ENCODE measurements at regions not wholly inside any gene's neighbourhood (a gene's known extent, or its start where the extent isn't known, plus 50 kb on each side); places are given as distances from the start of the nearest gene placed in this dataset.

- 69 to 75% methylated on average over 1 of the region's 1 CpG for WGBS, 2 donors
- no peaks in the 10 kb centered on the region for H3K27me3 ChIP-seq
- intact Hi-C loops (cut with DNase I; ENCODE audit: low total_unique reads), result no loop called here
Observed at GRCh38 chr14:21921453-21921852, 247.8 kb upstream of the OR4E1 start.

GRCh38 chr14:21917699-21918436 is 244.2 kb upstream of the OR4E1 start:
- peak; percentile 64 for DNase-seq
- WGBS, 2 donors, result 20 to 23% methylated on average over 4 of the region's 4 CpGs
- H3K4me3 ChIP-seq, result no peak overlapping the region

More at GRCh38 chr14:21921453-21921852, 247.8 kb upstream of the OR4E1 start:
- Histone ChIP-seq H3K27ac (no peak overlapping the region), H3K36me3 (ENCODE audit: low read depth, missing control alignments) (no peaks in the 10 kb centered on the region), H3K4me1 (no peaks in the 10 kb centered on the region), H3K4me3 (no peak overlapping the region), H3K9me3 (no peaks in the 10 kb centered on the region)
- TF ChIP-seq POLR2A (IDR thresholded peaks at IDR 0.05) (no peak), CTCF (IDR thresholded peaks at IDR 0.05) (no peak)
- no peak for DNase-seq

GRCh38 chr14:21915826-21916225 is 242.2 kb upstream of the OR4E1 start:
- DNase-seq, result no peak
- Histone ChIP-seq H3K27me3 (no peaks in the 10 kb centered on the region), H3K27ac (no peak overlapping the region), H3K36me3 (ENCODE audit: low read depth, missing control alignments) (no peaks in the 10 kb centered on the region), H3K4me3 (no peak overlapping the region), H3K9me3 (no peaks in the 10 kb centered on the region), H3K4me1 (no peaks in the 10 kb centered on the region)
- intact Hi-C loops (cut with DNase I; ENCODE audit: low total_unique reads), result no loop called here
- 67 to 83% methylated on average over 2 of the region's 2 CpGs for WGBS, 2 donors
- TF ChIP-seq POLR2A (IDR thresholded peaks at IDR 0.05), result no peak
- no peak for TF ChIP-seq CTCF (IDR thresholded peaks at IDR 0.05)

More at GRCh38 chr14:21917699-21918436, 244.2 kb upstream of the OR4E1 start:
- Histone ChIP-seq H3K27ac (no peak overlapping the region), H3K9me3 (no peaks in the 10 kb centered on the region), H3K4me1 (no peaks in the 10 kb centered on the region), H3K27me3 (no peaks in the 10 kb centered on the region), H3K36me3 (ENCODE audit: low read depth, missing control alignments) (no peaks in the 10 kb centered on the region)
- intact Hi-C loops (cut with DNase I; ENCODE audit: low total_unique reads), result no loop called here
- TF ChIP-seq POLR2A (IDR thresholded peaks at IDR 0.05) (no peak), CTCF (IDR thresholded peaks at IDR 0.05) (peak in 2 of 3 experiments; percentile 9 to 57)

- H3K27ac ChIP-seq, result no peak overlapping the region
- H3K27me3 ChIP-seq, result no peaks in the 10 kb centered on the region
- TF ChIP-seq POLR2A (IDR thresholded peaks at IDR 0.05) (no peak), CTCF (IDR thresholded peaks at IDR 0.05) (peak in 2 of 3 experiments; percentile 39 to 54)
- no peaks in the 10 kb centered on the region for H3K4me1 ChIP-seq
- intact Hi-C loops (cut with DNase I; ENCODE audit: low total_unique reads), result no loop called here
- H3K4me3 ChIP-seq, result no peak overlapping the region
- H3K36me3 ChIP-seq (ENCODE audit: low read depth, missing control alignments), result no peaks in the 10 kb centered on the region
- H3K9me3 ChIP-seq, result no peaks in the 10 kb centered on the region
- DNase-seq, result peak; percentile 85
- 8 to 9% methylated on average over 6 of the region's 6 CpGs for WGBS, 2 donors
Observed at GRCh38 chr14:21913759-21914158, 240.1 kb upstream of the OR4E1 start.

GRCh38 chr14:21912367-21912766 is 238.7 kb upstream of the OR4E1 start:
- Histone ChIP-seq H3K9me3 (no peaks in the 10 kb centered on the region), H3K27ac (no peak overlapping the region), H3K27me3 (no peaks in the 10 kb centered on the region), H3K4me3 (no peak overlapping the region), H3K4me1 (no peaks in the 10 kb centered on the region), H3K36me3 (ENCODE audit: low read depth, missing control alignments) (no peaks in the 10 kb centered on the region)
- WGBS, 2 donors, result 67 to 76% methylated on average over 3 of the region's 3 CpGs
- DNase-seq, result no peak
- intact Hi-C loops (cut with DNase I; ENCODE audit: low total_unique reads), result no loop called here
- TF ChIP-seq POLR2A (IDR thresholded peaks at IDR 0.05) (no peak), CTCF (IDR thresholded peaks at IDR 0.05) (no peak)
